ENCODE measurements at regions not wholly inside any gene's neighbourhood (a gene's known extent, or its start where the extent isn't known, plus 50 kb on each side); places are given as distances from the start of the nearest gene placed in this dataset.

DNA sequence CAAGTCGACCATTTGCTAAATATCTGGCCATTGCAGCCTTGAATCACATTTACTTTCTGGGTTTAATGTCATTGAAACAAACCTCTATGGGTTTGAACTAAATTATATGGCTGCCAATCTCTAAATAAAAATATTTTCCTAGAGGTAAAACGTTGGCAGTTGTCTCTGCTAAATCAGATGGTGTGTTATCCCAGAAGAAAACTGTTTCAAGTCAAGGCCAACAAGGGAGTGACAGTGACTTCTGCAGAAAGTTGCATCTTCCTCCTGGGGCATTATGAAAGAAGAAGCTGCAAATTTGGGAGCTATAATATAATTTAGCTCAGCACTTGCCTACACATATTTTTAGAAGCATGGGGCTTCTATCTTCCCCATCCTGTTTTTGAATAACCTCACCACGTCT, 116.2 kb downstream of the TTC8 start:
- in situ Hi-C loops (cut with HindIII; ENCODE audit: low sequenced_read_pairs): no loop called here
- H3K4me3 ChIP-seq (ENCODE audit: low read depth, low read length): no peak overlapping the region
- no peak for DNase-seq (ENCODE audit: low read depth)
- TF ChIP-seq, protein P1, sequence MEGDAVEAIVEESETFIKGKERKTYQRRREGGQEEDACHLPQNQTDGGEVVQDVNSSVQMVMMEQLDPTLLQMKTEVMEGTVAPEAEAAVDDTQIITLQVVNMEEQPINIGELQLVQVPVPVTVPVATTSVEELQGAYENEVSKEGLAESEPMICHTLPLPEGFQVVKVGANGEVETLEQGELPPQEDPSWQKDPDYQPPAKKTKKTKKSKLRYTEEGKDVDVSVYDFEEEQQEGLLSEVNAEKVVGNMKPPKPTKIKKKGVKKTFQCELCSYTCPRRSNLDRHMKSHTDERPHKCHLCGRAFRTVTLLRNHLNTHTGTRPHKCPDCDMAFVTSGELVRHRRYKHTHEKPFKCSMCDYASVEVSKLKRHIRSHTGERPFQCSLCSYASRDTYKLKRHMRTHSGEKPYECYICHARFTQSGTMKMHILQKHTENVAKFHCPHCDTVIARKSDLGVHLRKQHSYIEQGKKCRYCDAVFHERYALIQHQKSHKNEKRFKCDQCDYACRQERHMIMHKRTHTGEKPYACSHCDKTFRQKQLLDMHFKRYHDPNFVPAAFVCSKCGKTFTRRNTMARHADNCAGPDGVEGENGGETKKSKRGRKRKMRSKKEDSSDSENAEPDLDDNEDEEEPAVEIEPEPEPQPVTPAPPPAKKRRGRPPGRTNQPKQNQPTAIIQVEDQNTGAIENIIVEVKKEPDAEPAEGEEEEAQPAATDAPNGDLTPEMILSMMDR (IDR thresholded peaks at IDR 0.05; ENCODE audit: low read depth, low read length, missing control alignments): no peak

DNA sequence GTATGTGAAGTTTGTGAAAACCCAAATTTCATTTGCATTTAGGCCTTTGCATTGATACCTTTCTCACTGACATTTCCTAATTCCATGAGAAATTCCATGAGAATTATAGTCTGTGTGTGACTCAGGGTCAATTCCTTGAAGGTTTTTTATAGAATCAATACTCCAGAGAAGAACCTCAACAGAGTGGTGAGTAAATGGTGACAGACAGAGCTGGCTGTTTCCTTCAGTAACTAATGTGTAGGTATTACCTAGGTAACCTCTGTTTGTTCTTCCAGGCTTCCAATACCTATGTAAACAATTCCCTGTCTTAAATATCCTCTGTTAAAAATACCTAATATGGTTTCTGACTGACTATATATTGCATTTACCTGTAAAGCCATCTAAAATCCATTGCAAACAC, 117.0 kb downstream of the TTC8 start:
- in situ Hi-C loops (cut with HindIII; ENCODE audit: low sequenced_read_pairs): no loop called here

DNA sequence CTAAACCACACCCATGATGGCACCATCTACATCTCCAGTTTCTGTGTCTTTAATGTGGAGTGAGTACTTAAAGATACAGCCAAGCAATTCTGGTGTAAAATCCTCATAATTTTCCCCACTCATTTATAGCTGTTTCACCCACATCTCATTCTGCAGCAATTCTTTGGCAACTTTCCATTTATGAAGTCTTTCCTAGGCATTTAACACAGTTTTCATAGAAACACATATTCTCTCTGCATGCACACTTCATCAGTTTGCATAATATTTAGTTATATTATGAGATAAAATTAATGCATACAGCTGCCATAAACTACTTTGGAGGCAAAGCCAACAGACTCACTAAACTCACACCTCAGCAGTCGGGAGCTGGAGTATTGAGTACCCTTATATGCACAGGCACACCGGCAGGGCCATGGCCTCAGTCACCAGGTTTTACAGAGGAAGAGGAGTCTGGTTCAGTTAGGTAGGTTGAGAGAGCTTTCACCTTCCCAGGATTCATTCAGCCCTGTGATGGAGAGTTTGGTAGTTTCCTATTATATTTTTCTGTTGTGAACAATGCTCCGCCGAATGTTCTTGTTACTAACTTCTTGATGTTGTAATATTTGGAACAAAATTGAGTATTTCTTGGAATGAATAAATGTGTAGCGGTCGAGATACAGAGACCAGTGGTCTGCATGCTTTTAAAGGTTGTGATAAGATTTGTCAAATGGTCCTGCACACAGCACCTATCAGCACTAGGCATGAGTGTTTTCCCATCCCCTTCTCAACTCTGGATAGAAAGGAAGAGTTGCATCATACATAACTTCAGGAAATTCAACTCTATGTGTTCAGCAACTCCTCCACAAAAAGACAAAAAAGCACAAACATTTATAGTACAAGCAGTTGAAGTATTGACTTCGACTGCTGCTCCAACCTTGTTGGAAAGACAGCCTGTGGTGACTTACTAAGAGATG, 123.5 kb downstream of the TTC8 start:
- in situ Hi-C loops (cut with HindIII; ENCODE audit: low sequenced_read_pairs): no loop called here
- no peak for DNase-seq (ENCODE audit: low read depth)
- H3K4me3 ChIP-seq (ENCODE audit: low read depth, low read length): no peak overlapping the region
- TF ChIP-seq, protein P1 (IDR thresholded peaks at IDR 0.05; ENCODE audit: low read depth, low read length, missing control alignments): no peak

More for the DNA sequence above, 117.0 kb downstream of the TTC8 start:
- TF ChIP-seq, protein P1 (IDR thresholded peaks at IDR 0.05; ENCODE audit: low read depth, low read length, missing control alignments): no peak
- no peak for DNase-seq (ENCODE audit: low read depth)
- no peak overlapping the region for H3K4me3 ChIP-seq (ENCODE audit: low read depth, low read length)

- no peak for DNase-seq (ENCODE audit: low read depth)
- TF ChIP-seq, protein P1 (IDR thresholded peaks at IDR 0.05; ENCODE audit: low read depth, low read length, missing control alignments): no peak
- no peak overlapping the region for H3K4me3 ChIP-seq (ENCODE audit: low read depth, low read length)
- in situ Hi-C loops (cut with HindIII; ENCODE audit: low sequenced_read_pairs): no loop called here
Observed at GRCh38 chr14:88950069-88950468, 125.6 kb downstream of the TTC8 start.

- TF ChIP-seq, protein P1 (IDR thresholded peaks at IDR 0.05; ENCODE audit: low read depth, low read length, missing control alignments): no peak
- in situ Hi-C loops (cut with HindIII; ENCODE audit: low sequenced_read_pairs): no loop called here
- H3K4me3 ChIP-seq (ENCODE audit: low read depth, low read length): no peak overlapping the region
- no peak for DNase-seq (ENCODE audit: low read depth)
Observed at GRCh38 chr14:88951370-88951769, 126.9 kb downstream of the TTC8 start.

DNA sequence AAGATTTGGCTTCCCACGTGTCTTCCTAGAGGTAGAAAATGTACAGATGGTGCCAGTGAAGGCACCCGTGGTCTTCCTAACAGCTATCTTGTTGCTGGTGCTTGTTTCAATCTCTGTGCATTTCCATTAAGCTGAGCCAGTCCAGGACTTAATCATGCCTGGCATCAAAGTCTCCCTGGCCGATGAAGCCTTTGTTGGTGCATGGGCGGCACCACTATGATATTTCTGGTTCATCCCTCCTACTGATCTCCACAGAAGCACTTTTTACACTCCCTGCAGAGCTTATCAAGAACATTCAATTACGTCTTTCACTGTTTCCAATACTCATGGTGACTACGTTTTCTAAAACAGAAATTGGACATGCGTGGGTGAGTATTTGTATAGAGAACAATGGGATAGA, 128.4 kb downstream of the TTC8 start:
- H3K4me3 ChIP-seq (ENCODE audit: low read depth, low read length): no peak overlapping the region
- TF ChIP-seq, protein P1 (IDR thresholded peaks at IDR 0.05; ENCODE audit: low read depth, low read length, missing control alignments): no peak
- in situ Hi-C loops (cut with HindIII; ENCODE audit: low sequenced_read_pairs): no loop called here
- DNase-seq (ENCODE audit: low read depth): no peak
